ENCODE measurements at regions not wholly inside any gene's neighbourhood (a gene's known extent, or its start where the extent isn't known, plus 50 kb on each side); places are given as distances from the start of the nearest gene placed in this dataset.
"Not testable (repeated sequence)": the region's sequence is repeated elsewhere in the genome, so short reads cannot be mapped to it uniquely, and the experiment has no call there.

DNA sequence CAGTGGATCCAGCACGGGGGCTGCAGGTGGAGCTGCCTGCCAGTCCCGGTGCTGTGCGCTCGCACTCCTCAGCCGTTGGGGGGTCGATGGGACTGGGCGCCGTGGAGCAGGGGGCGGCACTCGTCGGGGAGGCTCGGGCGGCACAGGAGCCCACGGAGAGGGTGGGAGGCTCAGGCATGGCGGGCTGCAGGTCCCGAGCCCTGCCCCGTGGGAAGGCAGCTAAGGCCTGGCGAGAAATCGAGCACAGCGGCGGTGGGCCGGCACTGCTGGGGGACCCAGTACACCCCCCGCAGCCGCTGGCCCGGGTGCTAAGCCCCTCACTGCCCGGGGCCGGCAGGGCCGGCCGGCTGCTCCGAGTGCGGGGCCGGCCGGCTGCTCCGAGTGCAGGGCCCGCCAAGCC, 52.3 kb upstream of the MARK1 start:
- DNase-seq (ENCODE audit: low read depth, low spot score): not testable (repeated sequence)

DNA sequence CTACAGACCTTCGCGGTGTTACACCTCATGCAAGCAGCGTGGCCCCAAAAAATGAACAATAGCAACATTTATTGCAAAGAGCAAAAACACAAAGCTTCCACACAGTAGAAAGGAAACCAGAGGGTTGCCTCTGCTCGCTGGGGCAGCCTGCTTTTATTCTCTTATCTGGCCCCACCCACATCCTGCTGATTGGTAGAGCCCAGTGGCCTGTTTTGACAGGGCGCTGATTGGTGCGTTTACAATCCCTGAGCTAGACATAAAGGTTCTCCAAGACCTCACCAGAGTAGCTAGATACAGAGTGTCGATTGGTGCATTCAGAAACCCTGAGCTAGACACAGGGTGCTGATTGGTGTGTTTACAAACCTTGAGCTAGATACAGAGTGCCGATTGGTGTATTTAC, 52.8 kb upstream of the MARK1 start:
- DNase-seq (ENCODE audit: low read depth, low spot score): not testable (repeated sequence)

GRCh38 chr1:220473440-220473839, 54.5 kb upstream of the MARK1 start:
- DNase-seq (ENCODE audit: low read depth, low spot score): no peak

DNA sequence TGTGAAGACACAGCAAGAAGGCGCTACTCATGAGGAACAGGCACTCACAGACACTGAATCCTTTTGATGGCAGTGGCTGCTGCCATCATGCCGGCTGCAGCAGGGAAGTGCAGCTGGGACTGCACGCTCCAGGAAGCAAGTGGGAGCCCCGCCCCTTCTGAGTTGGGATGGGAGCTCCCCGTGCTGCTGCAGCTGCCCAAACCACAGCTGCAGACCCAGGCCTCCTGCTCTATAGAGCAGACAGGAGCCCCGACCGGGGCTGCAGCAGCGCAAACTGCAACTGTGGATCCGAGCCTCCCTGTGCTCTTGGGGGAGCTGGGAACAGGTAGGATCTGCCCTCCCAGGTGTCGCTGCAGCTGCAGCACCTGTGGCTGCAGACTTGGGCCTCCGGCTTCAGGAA, 65.2 kb upstream of the MARK1 start:
- DNase-seq (ENCODE audit: low read depth, low spot score): no peak

DNA sequence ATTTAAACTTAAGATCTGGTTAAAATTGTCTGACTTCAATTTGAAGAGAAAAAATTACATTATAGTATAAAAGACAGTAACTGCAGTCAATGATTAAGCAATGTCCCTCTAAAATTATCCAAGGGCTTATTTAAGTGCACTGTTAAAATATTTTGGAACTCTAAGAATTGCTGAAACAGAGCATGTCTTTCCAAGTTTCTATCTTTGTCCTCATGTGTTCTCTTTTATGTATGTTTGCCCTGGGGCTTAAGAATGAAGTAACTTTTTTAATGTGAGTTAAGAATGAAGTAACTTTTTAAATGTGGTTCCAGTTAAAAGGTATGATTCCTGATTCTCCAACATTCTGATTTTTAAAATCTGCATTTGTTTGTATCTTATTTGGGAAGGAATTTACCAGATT, 69.0 kb upstream of the MARK1 start:
- no peak for DNase-seq (ENCODE audit: low read depth, low spot score)

- no peak for DNase-seq (ENCODE audit: low read depth, low spot score)
Measured at GRCh38 chr1:220457957-220458609, 69.9 kb upstream of the MARK1 start.

DNA sequence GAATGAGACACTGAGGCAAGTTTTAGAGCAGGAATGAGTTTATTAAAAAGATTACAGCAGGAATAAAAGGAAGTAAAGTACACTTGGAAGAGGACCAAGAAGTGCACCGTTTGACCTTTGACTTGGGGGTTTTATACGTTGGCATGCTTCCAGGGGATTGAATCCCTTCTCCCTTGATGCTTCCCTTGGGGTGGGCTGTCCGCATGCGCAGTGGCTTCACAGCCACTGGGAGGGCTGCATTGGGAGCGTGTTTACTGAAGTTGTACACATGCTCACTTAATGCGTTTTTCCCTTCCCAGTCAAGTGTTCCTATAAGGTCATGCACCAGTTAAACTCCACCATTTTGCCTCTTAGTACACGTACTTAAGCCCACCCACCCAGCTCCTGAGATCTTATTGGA, 72.4 kb upstream of the MARK1 start:
- no peak for DNase-seq (ENCODE audit: low read depth, low spot score)

DNA sequence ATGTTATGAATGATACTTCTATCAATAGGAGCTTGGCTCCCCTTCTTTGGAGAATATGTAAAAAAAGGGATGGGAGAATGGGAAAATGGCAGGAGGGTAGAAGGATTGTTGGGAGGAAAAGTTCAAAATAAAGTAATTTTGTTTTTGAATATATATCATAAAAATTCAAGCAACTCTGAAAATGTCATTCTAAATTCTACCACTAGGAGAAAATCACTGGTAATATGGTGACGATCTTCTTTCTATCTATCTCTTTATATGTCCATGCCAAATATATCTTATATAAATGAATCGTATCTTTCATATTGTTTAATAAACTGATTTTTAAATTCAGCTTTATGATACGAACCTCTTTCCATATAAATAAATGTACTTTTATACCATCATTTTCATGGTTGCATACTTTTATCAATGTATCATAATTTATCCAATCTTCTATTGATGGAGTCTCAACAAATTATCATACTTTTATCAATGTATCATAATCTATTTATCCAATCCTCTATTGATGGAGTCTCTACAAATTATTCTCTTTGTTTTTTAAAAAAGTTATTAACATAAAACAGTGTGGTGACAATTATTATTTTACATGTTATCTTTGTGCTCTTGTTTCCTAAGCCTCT, 73.7 kb upstream of the MARK1 start:
- no peak for DNase-seq (ENCODE audit: low read depth, low spot score)

- peak; percentile 9 for DNase-seq (ENCODE audit: low read depth, low spot score)
Measured at GRCh38 chr1:220453371-220453770, 74.6 kb upstream of the MARK1 start.

DNA sequence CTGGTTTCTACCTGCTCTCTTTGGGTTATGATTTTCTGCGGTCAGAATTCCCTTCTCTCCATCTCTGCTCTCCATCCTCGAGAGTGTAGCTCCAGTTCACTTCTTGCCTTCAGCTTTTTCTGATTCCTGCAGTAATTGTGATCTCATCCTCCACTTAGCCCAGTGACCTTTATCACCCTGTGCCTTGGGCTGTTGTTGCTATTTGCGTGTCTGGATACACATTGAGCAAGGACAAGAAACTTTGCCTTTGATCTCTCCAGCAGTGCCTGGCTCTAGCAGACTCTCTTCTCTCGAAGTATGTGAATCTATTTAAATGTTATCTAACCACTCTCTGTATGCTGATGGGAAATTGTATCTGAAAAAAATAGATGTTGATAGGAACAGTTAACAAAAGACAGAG, 76.4 kb upstream of the MARK1 start:
- DNase-seq (ENCODE audit: low read depth, low spot score): no peak

DNA sequence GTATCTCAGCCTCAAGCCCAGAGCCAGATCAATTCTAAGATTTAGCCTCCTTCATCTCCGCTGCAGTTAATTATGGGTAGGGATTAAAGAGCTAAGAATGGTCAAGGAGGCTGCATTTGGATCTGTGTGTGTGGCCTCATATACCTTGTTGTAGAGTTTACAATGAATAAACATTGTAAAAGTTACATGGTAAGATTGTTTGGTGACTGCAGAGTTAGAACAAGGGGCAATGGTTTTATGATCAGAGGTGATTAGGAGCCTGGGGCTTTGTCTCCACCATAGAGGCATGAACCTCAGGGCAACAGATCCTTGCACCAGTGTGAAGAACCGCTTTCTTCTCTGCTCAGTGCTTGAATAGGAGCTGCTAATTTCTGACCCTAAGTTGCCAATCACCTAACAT, 77.0 kb upstream of the MARK1 start:
- DNase-seq (ENCODE audit: low read depth, low spot score): no peak

DNA sequence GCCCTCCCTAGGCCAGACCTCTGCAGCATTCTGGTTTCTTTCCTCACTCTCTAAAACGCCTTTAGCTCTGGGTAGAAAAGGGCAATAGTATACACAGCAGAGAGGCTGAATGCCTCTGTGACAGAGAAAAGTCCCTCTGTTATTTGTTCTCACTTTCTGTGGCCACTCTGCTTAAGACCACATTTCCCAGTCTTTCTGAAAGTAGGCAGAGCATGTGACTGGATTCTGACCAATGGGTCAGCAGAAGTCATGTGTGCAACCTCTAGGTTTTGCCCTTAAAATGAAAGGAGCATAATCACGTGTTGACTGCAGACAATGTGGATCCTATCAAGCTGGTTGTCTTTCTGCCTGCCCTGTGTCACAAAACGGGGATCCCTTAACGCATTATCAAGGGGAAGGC, 79.7 kb upstream of the MARK1 start:
- DNase-seq (ENCODE audit: low read depth, low spot score): no peak

DNA sequence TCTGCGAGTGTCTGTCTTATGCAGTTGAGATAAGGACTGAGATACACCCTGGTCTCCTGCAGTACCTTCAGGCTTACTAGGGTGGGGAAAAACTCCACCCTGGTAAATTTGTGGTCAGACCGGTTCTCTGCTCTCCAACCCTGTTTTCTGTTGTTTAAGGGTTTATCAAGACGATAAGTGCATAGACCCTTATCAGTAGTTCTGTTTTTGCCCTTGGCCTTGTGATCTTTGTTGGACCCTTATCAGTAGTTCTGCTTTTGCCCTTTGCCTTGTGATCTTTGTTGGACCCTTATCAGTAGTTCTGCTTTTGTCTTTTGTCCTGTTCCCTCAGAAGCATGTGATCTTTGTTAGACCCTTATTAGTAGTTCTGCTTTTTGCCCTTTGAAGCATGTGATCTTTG, 83.3 kb upstream of the MARK1 start:
- DNase-seq (ENCODE audit: low read depth, low spot score): not testable (repeated sequence)

DNA sequence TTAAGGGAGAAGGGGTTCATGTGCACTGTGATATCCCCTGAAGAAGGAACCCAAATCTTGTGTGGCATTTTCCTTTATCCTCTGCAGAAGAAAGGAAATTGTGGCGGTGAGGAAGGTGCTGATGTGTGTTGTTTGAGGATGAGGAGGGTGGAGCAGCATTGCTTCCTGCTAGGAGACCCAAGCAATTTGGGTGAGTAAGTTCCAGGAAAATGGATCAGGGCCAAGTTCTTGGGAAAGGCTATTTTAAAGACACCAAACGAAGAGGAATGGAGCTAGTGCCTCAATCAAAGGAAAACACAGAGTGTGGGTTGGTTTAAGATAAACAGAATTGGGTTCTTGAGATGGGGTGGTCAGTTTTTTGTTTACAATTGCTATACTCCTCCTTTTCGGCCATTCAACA, 86.7 kb upstream of the MARK1 start:
- DNase-seq (ENCODE audit: low read depth, low spot score): no peak

GRCh38 chr1:220438741-220439140, 89.2 kb upstream of the MARK1 start:
- DNase-seq (ENCODE audit: low read depth, low spot score): no peak

GRCh38 chr1:220432408-220432807, 95.5 kb upstream of the MARK1 start:
- no peak for DNase-seq (ENCODE audit: low read depth, low spot score)

DNA sequence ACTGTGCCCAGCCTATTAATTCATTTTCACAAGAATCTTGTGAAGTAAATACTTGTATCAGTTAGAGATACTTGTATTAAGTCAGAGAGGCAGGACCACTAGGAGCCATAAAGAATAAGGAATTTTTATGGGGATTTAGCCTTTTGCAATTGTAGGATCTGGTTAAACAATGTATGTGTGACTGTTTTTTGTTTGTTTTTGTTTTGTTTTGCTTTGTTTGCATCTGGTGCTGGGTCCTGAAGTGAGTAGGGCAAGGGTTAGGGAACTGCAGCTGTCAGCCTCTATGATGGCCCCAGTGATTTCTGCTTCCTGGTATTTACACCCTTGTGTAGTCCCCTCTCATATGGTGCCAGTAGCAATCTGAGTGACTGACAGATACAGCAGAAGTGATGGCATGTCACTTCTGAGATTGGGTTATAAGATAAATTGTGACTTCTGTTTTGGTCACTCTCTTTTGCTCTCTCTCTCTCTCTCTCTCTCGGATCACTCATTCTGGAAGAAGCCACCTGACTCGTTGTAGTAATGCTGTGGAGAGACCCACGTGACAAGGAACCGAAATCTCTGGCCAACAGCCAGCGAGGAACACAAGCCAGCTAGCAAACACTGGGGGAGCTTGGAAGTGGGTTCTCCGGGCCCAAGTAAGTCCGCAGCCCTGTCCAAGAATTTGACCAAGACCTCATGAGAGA, 96.2 kb upstream of the MARK1 start:
- DNase-seq (ENCODE audit: low read depth, low spot score): no peak

DNA sequence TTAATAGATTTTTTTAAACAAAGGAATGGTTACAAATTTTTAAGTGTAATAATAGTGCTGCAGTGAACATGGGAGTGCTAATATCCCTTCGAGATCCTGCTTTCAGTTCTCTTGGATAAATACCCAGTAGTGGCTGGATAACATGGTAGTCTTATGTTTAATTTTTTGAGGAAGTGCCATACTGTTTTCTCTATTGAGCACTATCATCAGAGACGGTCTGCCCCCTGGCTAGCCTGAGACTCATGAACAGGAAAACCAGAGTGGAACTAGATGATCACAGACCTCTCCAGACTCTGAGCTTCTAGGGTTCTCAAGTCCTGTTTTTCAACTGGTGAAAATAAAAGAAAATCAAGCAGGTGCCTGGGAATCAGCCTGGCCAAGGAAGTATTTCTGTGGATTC, 97.3 kb upstream of the MARK1 start:
- DNase-seq (ENCODE audit: low read depth, low spot score): no peak

- peak; percentile 70 for DNase-seq (ENCODE audit: low read depth, low spot score)
Measured at GRCh38 chr1:220430059-220430458, 97.9 kb upstream of the MARK1 start.

GRCh38 chr1:220426989-220427388, 100.9 kb upstream of the MARK1 start:
- DNase-seq (ENCODE audit: low read depth, low spot score): peak; percentile 67

DNA sequence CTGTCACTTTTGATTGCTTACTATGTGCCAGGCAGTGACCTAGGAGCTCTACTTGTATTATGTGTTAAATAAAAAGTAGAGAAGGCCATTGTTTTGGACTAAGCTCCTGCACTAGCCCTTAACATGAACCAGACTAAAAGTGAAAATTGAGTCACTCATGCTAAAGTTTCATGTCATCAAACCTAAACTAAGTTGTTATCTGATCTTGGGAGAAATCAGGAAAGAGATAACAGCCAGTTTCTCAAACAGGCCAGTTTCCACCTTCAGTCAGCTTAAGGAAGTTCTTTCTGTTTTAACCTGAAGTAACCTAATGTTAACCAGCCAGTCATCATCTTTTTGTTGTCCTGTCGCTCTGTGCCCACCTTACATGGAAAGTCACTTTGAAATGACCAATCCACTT, 102.1 kb upstream of the MARK1 start:
- DNase-seq (ENCODE audit: low read depth, low spot score): no peak

DNA sequence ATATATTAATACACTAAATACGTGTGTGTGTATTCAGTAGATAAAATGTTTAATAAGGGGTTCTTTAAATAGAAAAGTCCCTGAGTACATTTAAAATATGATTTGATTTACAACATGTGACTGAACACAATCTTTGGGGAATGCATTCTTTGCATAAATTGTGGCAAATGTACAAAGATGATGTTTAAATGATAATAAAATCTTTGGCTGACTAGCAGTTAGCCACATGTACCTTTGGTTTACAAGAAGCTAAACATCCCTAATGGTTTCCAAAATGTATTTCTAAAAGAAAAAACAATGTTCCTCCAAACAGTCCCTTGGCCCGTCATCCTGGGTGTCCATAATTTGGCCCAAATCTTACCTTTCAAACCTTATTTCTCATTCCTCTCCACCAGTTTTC, 106.4 kb upstream of the MARK1 start:
- no peak for DNase-seq (ENCODE audit: low read depth, low spot score)

GRCh38 chr1:220420726-220421125, 107.2 kb upstream of the MARK1 start:
- no peak for DNase-seq (ENCODE audit: low read depth, low spot score)
